GM23338 (cell line): ENCODE measurements at regions not wholly inside any gene's neighbourhood (a gene's known extent, or its start where the extent isn't known, plus 50 kb on each side); places are given as distances from the start of the nearest gene placed in this dataset.

Experiments
- ETS1 ChIP-seq: IDR thresholded peaks from 2 replicates; pipeline ENCODE4 v1.6.1; 2016; ENCODE audit warnings: antibody characterized with exemption
- JUNB ChIP-seq: IDR thresholded peaks from one replicate; pipeline ENCODE4 v1.6.1; 2016; ENCODE audit warnings: antibody characterized with exemption; ENCODE audit not compliant: unreplicated experiment
- NANOG ChIP-seq: IDR thresholded peaks from 2 replicates; pipeline ENCODE4 v1.6.1; 2016; ENCODE audit warnings: antibody characterized with exemption, borderline replicate concordance
- REST ChIP-seq: IDR thresholded peaks from one replicate; pipeline ENCODE4 v1.6.1; 2018; ENCODE audit warnings: antibody characterized with exemption; ENCODE audit not compliant: unreplicated experiment
- ZNF462 ChIP-seq: fragments of 250-450 bp; sonication (Bioruptor Pico); IDR thresholded peaks from 2 replicates; pipeline ENCODE4 v1.5.0; 2020; ENCODE audit warnings: mild to moderate bottlenecking, moderate library complexity

- no peak for TF ChIP-seq ZNF462 (CRISPR knock-in tag)
- no peak for TF ChIP-seq ETS1
- no peak for TF ChIP-seq REST
- no peak for TF ChIP-seq NANOG
- no peak for TF ChIP-seq JUNB
Observed at GRCh38 chr6:110529907-110530306, 53.5 kb upstream of the SLC22A16 start (continued).
